Retinal pigment epithelial cell (primary cell): ENCODE measurements at regions not wholly inside any gene's neighbourhood (a gene's known extent, or its start where the extent isn't known, plus 50 kb on each side); places are given as distances from the start of the nearest gene placed in this dataset.
A peak's percentile ranks its signal among the peaks of the same experiment; 100 is the strongest.

Experiments
- DNase-seq: peaks from one replicate; pipeline ENCODE4 v3.0.0-alpha.2; 2010; ENCODE audit warnings: low read depth
- H3K4me3 ChIP-seq: 2 replicates; pipeline ENCODE4 v1.5.1; 2011; ENCODE audit warnings: mild to moderate bottlenecking, low read length, control low read depth, moderate library complexity
- CTCF ChIP-seq: conservative IDR thresholded peaks from 2 replicates; pipeline ENCODE4 v1.5.1; 2011; ENCODE audit warnings: low read depth, low read length, control low read depth, inconsistent platforms

- H3K4me3 ChIP-seq: no peak overlapping the region
- no peak for TF ChIP-seq CTCF
- DNase-seq: no peak
Observed at GRCh38 chr6:153564803-153565202, 433.7 kb upstream of the RGS17 start.

- peak; percentile 10 for TF ChIP-seq CTCF
- no peak for DNase-seq
- H3K4me3 ChIP-seq: no peak overlapping the region
Observed at GRCh38 chr6:153563001-153563400, 431.9 kb upstream of the RGS17 start.

- TF ChIP-seq CTCF: peak; percentile 74
- no peak overlapping the region for H3K4me3 ChIP-seq
- DNase-seq: no peak
Observed at GRCh38 chr6:153553627-153554026, 422.5 kb upstream of the RGS17 start.

- DNase-seq: no peak
- no peak overlapping the region for H3K4me3 ChIP-seq
- TF ChIP-seq CTCF: no peak
Observed at GRCh38 chr6:153539602-153540001, 408.5 kb upstream of the RGS17 start.

GRCh38 chr6:153538491-153538890 lies 407.4 kb upstream of the RGS17 start:
- no peak overlapping the region for H3K4me3 ChIP-seq
- no peak for TF ChIP-seq CTCF
- DNase-seq: no peak

GRCh38 chr6:153537422-153537821 lies 406.3 kb upstream of the RGS17 start:
- no peak for DNase-seq
- TF ChIP-seq CTCF: no peak
- H3K4me3 ChIP-seq: no peak overlapping the region

- TF ChIP-seq CTCF: no peak
- H3K4me3 ChIP-seq: no peak overlapping the region
- DNase-seq: no peak
Observed at GRCh38 chr6:153526479-153526878, 395.4 kb upstream of the RGS17 start.
